NCI-H82 (cell line): ENCODE measurements at regions not wholly inside any gene's neighbourhood (a gene's known extent, or its start where the extent isn't known, plus 50 kb on each side); places are given as distances from the start of the nearest gene placed in this dataset.
"Not testable (repeated sequence)": the region's sequence is repeated elsewhere in the genome, so short reads cannot be mapped to it uniquely, and the experiment has no call there.

Experiments
- DNase-seq: peaks from one replicate; lab custom pipeline; 2025; lab: John Stamatoyannopoulos, UW

GRCh38 chr6:147974376-147974775 lies 368.3 kb upstream of the SASH1 start:
- DNase-seq, result no peak

GRCh38 chr6:147977851-147978465 lies 364.7 kb upstream of the SASH1 start:
- no peak for DNase-seq

- DNase-seq, result no peak
Measured at GRCh38 chr6:147979966-147980365, 362.7 kb upstream of the SASH1 start.

GRCh38 chr6:147983581-147984366 lies 358.9 kb upstream of the SASH1 start:
- DNase-seq, result peak; percentile 69

GRCh38 chr6:147986846-147987245 lies 355.8 kb upstream of the SASH1 start:
- DNase-seq, result no peak

- no peak for DNase-seq
Measured at GRCh38 chr6:147990159-147990558, 352.5 kb upstream of the SASH1 start.

GRCh38 chr6:147991961-147992360 lies 350.7 kb upstream of the SASH1 start:
- DNase-seq, result peak; percentile 57

- DNase-seq, result no peak
Measured at GRCh38 chr6:147999001-147999540, 343.6 kb upstream of the SASH1 start.

GRCh38 chr6:148001844-148002642 lies 340.6 kb upstream of the SASH1 start:
- DNase-seq, result no peak

GRCh38 chr6:148004651-148005050 lies 338.0 kb upstream of the SASH1 start:
- no peak for DNase-seq

- DNase-seq, result no peak
Measured at GRCh38 chr6:148005806-148006205, 336.8 kb upstream of the SASH1 start.

- not testable (repeated sequence) for DNase-seq
Measured at GRCh38 chr6:148010516-148010915, 332.1 kb upstream of the SASH1 start.

- DNase-seq, result no peak
Measured at GRCh38 chr6:148016013-148016412, 326.6 kb upstream of the SASH1 start.

- DNase-seq, result no peak
Measured at GRCh38 chr6:148021165-148021564, 321.5 kb upstream of the SASH1 start.

GRCh38 chr6:148021699-148022098 lies 320.9 kb upstream of the SASH1 start:
- DNase-seq, result no peak

GRCh38 chr6:148022279-148022678 lies 320.4 kb upstream of the SASH1 start:
- DNase-seq, result not testable (repeated sequence)

GRCh38 chr6:148027201-148027600 lies 315.4 kb upstream of the SASH1 start:
- DNase-seq, result no peak

- DNase-seq, result no peak
Measured at GRCh38 chr6:148035806-148036390, 306.7 kb upstream of the SASH1 start.

GRCh38 chr6:148037496-148037895 lies 305.1 kb upstream of the SASH1 start:
- no peak for DNase-seq

- DNase-seq, result no peak
Measured at GRCh38 chr6:148041546-148041945, 301.1 kb upstream of the SASH1 start.

GRCh38 chr6:148042536-148042935 lies 300.1 kb upstream of the SASH1 start:
- no peak for DNase-seq

- DNase-seq, result no peak
Measured at GRCh38 chr6:148044261-148044751, 298.3 kb upstream of the SASH1 start.
